HepG2 (cell line): ENCODE measurements at regions not wholly inside any gene's neighbourhood (a gene's known extent, or its start where the extent isn't known, plus 50 kb on each side); places are given as distances from the start of the nearest gene placed in this dataset.

Source experiments
- ATAC-seq: fragments of 200-7000 bp; cut with Tn5 transposase; 3 replicates; pipeline ENCODE4 v1.9.1; 2020; ENCODE audit warnings: mild to moderate bottlenecking, moderate library complexity
- BruUV-seq: library from RNA; stranded (reverse); fragments of 400-500 nt; replicated peaks from 2 replicates; lab custom pipeline; 2021; lab: Mats Ljungman, UMichigan
- CTCF ChIA-PET: fragments of 300-600 bp; formaldehyde crosslinking; extraction: SDS; loops from one replicate; lab custom pipeline; 2021; ENCODE audit warnings: low total read pairs, inconsistent platforms, low intra/inter-chr PET ratio; lab: Yijun Ruan, JAX
- POLR2A ChIA-PET: fragments of 350-600 bp; sonication (Branson Sonifier 250); formaldehyde crosslinking; loops from one replicate; lab custom pipeline; 2020; ENCODE audit warnings: antibody characterized with exemption, inconsistent platforms; lab: Yijun Ruan, JAX
- DNase-seq: peaks from one replicate; pipeline ENCODE4 v3.0.0-alpha.2; 2015; ENCODE audit warnings: low spot score
- FAIRE-seq: peaks from 3 replicates; lab custom pipeline; 2011; peaks lifted over from hg19 to GRCh38; lab: Jason Lieb, UNC
- H2AFZ ChIP-seq: one replicate; pipeline ENCODE4 v1.6.1; 2011; ENCODE audit warnings: low read length, inconsistent platforms
- H3K27ac ChIP-seq: fragments of 300-600 bp; 3 replicates; pipeline ENCODE4 v1.8.0; 2011; ENCODE audit warnings: mixed run types, mild to moderate bottlenecking, mixed read lengths, low read length, inconsistent platforms; ENCODE audit not compliant: insufficient read depth; ENCODE audit errors: extremely low read length
- H3K27me3 ChIP-seq, 2 experiments: fragments of 200-600 bp in 1 of 2; 2 replicates in 1 of 2; 3 replicates in 1 of 2; pipeline versions ENCODE4 v1.6.0 to v1.8.0; 2011; ENCODE audit warnings: low read length in 2 of 2, mild to moderate bottlenecking in 2 of 2, moderate library complexity in 2 of 2, inconsistent platforms in 1 of 2; ENCODE audit not compliant: insufficient read depth in 2 of 2, control insufficient read depth in 1 of 2
- H3K36me3 ChIP-seq, 2 experiments: fragments of 200-600 bp in 1 of 2; replicated peaks in 1 of 2; 2 replicates in 1 of 2; 3 replicates in 1 of 2; pipeline versions ENCODE4 v1.5.1 to v1.8.0; 2011; ENCODE audit warnings: low read length in 2 of 2, inconsistent platforms in 1 of 2; ENCODE audit not compliant: insufficient read depth in 2 of 2, control insufficient read depth in 1 of 2
- H3K4me1 ChIP-seq: 2 replicates; pipeline ENCODE4 v1.5.1; 2012; ENCODE audit warnings: low read length, inconsistent platforms; ENCODE audit not compliant: insufficient read depth
- H3K4me2 ChIP-seq: 2 replicates; pipeline ENCODE4 v1.6.0; 2011; ENCODE audit warnings: low read depth, low read length, inconsistent platforms
- H3K4me3 ChIP-seq, 3 experiments: fragments of 200-600 bp in 1 of 3; sonication (generic), shearing (Covaris generic) in 1 of 3; replicated peaks in 1 of 3; 2 replicates each; pipeline ENCODE4 v1.5.1; 2011 to 2016; ENCODE audit warnings: low read length in 3 of 3, inconsistent platforms in 2 of 3, low read depth in 2 of 3, mild to moderate bottlenecking in 2 of 3, control low read depth in 1 of 3, mixed read lengths in 1 of 3; ENCODE audit not compliant: insufficient read depth in 1 of 3
- H3K79me2 ChIP-seq: one replicate; pipeline ENCODE4 v1.6.1; 2011; ENCODE audit warnings: low read length, inconsistent platforms; ENCODE audit not compliant: insufficient read depth
- H3K9ac ChIP-seq: 2 replicates; pipeline ENCODE4 v1.6.0; 2011; ENCODE audit warnings: mild to moderate bottlenecking, low read depth, low read length, inconsistent platforms; ENCODE audit not compliant: insufficient read depth
- H3K9me3 ChIP-seq: 2 replicates; pipeline ENCODE4 v1.5.1; 2012; ENCODE audit warnings: mild to moderate bottlenecking, low read length
- H4K20me1 ChIP-seq: 2 replicates; pipeline ENCODE4 v1.6.0; 2011; ENCODE audit warnings: inconsistent platforms, mild to moderate bottlenecking, low read length, moderate library complexity; ENCODE audit not compliant: insufficient read depth
- BORCS8-MEF2B ChIP-seq: sonication (generic); formaldehyde crosslinking; IDR thresholded peaks from 2 replicates; pipeline ENCODE4 v1.8.0; 2022; ENCODE audit warnings: mild to moderate bottlenecking, missing genetic modification reagents
- CHD2 ChIP-seq: IDR thresholded peaks from 2 replicates; pipeline ENCODE4 v1.6.1; 2011; ENCODE audit warnings: low read depth, low read length, improper control_type of control experiment
- MED1 ChIP-seq: sonication (generic); formaldehyde crosslinking; IDR thresholded peaks from 2 replicates; pipeline ENCODE4 v1.4.0; 2020; ENCODE audit warnings: missing genetic modification reagents
- NCOR1 ChIP-seq: fragments of 200-600 bp; sonication (generic); IDR thresholded peaks from 2 replicates; pipeline ENCODE4 v1.7.0; 2017; ENCODE audit warnings: antibody characterized with exemption, low read length, borderline replicate concordance
- SAFB2 ChIP-seq: sonication (generic); formaldehyde crosslinking; IDR thresholded peaks from 2 replicates; pipeline ENCODE4 v1.5.1; 2020; ENCODE audit warnings: missing genetic modification reagents, low read depth, mild to moderate bottlenecking, borderline replicate concordance
- YEATS4 ChIP-seq: sonication (generic); formaldehyde crosslinking; IDR thresholded peaks from 2 replicates; pipeline ENCODE4 v1.4.0; 2020; ENCODE audit warnings: missing genetic modification reagents, borderline replicate concordance
- ZNF33A ChIP-seq: sonication (generic); formaldehyde crosslinking; IDR thresholded peaks from 2 replicates; pipeline ENCODE4 v1.5.1; 2020; ENCODE audit warnings: missing genetic modification reagents, mild to moderate bottlenecking, moderate library complexity, borderline replicate concordance
- ZNF451 ChIP-seq: sonication (generic); formaldehyde crosslinking; IDR thresholded peaks from 2 replicates; pipeline ENCODE4 v1.5.0; 2020; ENCODE audit warnings: mild to moderate bottlenecking, missing genetic modification reagents
- WGBS: methylation state at CpG from one replicate; pipeline ENCODE4 v1.1.6; 2017; ENCODE audit warnings: low lambda C conversion rate; 5-methylcytosine and 5-hydroxymethylcytosine counted together
- in situ Hi-C: cut with HindIII; loops from 2 replicates; pipeline ENCODE4 v1.10.0; 2017; ENCODE audit warnings: low pct_unique_long_range_greater_than_20kb; ENCODE audit not compliant: extremely low pct_ligation_motif_present
- intact Hi-C: fragments of 100-400 bp; cut with micrococcal nuclease; formaldehyde crosslinking; loops from one replicate; pipeline ENCODE4 v1.10.0; 2022; ENCODE audit not compliant: unreplicated experiment
- TF ChIP-seq, protein P1 (sequence below): sonication (generic); formaldehyde crosslinking; IDR thresholded peaks from 2 replicates; pipeline ENCODE4 v1.4.0; 2020; ENCODE audit warnings: missing genetic modification reagents

DNA sequence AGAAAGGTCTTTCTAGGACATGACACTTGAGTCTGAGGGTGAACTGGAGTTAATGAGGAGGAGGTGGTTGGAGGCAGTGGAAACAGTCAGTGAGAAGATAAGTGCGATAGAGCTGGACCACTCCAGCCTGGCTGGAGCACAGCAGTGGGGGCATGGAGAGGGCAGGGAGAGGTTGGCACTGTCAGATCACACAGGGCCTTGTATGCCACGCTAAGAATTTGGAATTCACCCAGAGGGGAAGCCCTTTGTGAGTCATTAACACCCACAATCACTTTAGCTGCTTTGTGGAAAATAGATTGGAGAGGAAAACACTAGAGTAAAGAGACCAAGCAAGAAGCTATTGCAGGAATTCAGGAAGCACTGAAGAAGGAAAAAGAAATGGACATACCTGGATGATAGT lies 83.3 kb downstream of the ZNF621 start (continued):
- TF ChIP-seq CHD2 (no peak), NCOR1 (no peak)
- TF ChIP-seq, protein P1, sequence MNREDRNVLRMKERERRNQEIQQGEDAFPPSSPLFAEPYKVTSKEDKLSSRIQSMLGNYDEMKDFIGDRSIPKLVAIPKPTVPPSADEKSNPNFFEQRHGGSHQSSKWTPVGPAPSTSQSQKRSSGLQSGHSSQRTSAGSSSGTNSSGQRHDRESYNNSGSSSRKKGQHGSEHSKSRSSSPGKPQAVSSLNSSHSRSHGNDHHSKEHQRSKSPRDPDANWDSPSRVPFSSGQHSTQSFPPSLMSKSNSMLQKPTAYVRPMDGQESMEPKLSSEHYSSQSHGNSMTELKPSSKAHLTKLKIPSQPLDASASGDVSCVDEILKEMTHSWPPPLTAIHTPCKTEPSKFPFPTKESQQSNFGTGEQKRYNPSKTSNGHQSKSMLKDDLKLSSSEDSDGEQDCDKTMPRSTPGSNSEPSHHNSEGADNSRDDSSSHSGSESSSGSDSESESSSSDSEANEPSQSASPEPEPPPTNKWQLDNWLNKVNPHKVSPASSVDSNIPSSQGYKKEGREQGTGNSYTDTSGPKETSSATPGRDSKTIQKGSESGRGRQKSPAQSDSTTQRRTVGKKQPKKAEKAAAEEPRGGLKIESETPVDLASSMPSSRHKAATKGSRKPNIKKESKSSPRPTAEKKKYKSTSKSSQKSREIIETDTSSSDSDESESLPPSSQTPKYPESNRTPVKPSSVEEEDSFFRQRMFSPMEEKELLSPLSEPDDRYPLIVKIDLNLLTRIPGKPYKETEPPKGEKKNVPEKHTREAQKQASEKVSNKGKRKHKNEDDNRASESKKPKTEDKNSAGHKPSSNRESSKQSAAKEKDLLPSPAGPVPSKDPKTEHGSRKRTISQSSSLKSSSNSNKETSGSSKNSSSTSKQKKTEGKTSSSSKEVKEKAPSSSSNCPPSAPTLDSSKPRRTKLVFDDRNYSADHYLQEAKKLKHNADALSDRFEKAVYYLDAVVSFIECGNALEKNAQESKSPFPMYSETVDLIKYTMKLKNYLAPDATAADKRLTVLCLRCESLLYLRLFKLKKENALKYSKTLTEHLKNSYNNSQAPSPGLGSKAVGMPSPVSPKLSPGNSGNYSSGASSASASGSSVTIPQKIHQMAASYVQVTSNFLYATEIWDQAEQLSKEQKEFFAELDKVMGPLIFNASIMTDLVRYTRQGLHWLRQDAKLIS (CRISPR knock-in tag), result no peak

DNA sequence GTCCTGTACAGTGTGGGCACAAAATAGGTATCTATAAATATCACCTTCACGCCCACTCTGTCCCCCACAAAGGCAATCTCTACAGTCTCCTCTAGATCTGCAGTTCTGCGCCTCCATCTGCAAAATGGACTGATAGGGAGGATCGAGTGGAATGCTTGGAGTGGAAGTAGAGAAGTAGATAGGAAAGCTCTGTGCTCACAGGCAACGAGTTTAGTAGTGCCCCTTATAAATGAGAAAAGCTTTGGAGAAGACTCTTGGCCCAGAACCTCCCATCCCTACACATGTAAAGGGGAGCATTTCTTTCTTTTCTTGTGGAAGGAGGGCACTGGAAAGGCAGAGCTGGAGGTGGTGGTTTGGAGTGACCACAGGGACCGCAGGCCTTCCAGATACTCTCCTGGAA lies 88.5 kb downstream of the ZNF621 start:
- Histone ChIP-seq H3K27me3 (peaks cover 0 to 33% of the 10 kb centered on the region in 2 experiments; a peak in 2 of 5 replicates), H4K20me1 (no peaks in the 10 kb centered on the region), H2AFZ (no peak overlapping the region), H3K79me2 (no peaks in the 10 kb centered on the region), H3K4me2 (no peak overlapping the region), H3K9me3 (no peaks in the 10 kb centered on the region), H3K9ac (no peak overlapping the region), H3K4me1 (no peaks in the 10 kb centered on the region), H3K4me3 (no peak overlapping the region), H3K27ac (no peak overlapping the region), H3K36me3 (no peaks in the 10 kb centered on the region)
- no peak for TF ChIP-seq ZNF33A (CRISPR knock-in tag)
- TF ChIP-seq ZNF451 (CRISPR knock-in tag), result no peak
- TF ChIP-seq MED1 (CRISPR knock-in tag), result no peak
- no peak for TF ChIP-seq SAFB2
- TF ChIP-seq YEATS4 (CRISPR knock-in tag), result no peak
- no peak for TF ChIP-seq BORCS8-MEF2B (CRISPR knock-in tag)
- CTCF ChIA-PET, result no interaction called here
- 38% methylated on average over 5 of the region's 5 CpGs for WGBS
- DNase-seq, result no peak
- intact Hi-C loops, result no loop called here
- FAIRE-seq, result no peak
- in situ Hi-C loops, result no loop called here
- POLR2A ChIA-PET, result no interaction called here
- no peak for ATAC-seq
- BruUV-seq, result no TSS peak
